Lung microvascular endothelial cell (primary cell): ENCODE measurements at regions not wholly inside any gene's neighbourhood (a gene's known extent, or its start where the extent isn't known, plus 50 kb on each side); places are given as distances from the start of the nearest gene placed in this dataset.
A peak's percentile ranks its signal among the peaks of the same experiment; 100 is the strongest.

Experiments
- DNase-seq, 2 donors: peaks; one replicate each; pipeline versions ENCODE4 v3.0.0 to v3.0.0-alpha.2; 2010; ENCODE audit warnings: low read depth in 2 of 2

DNA sequence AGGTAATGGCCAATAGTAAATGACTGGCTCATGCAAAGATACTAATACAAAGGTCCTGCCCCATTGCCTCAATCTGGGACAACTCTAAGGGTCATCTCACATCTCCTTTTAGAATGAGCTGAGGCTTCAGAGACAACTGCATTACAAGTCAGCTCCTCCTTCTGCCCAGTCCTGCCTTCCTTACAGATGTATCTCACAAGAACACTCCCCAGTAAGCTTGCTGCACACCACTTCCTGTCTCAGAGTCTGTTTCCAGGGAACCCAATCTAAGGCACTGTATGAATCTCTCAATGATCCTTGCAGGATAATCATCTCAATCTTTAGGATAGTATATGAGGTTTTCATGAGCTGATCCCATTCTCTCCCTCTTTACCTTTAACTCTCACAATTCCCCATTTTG lies 57.8 kb upstream of the ZDHHC17 start:
- DNase-seq, result peak in 1 of 2 donors; percentile 33

- DNase-seq, result no peak
These were observed 57.2 kb upstream of the ZDHHC17 start for GRCh38 chr12:76706761-76707160.

DNA sequence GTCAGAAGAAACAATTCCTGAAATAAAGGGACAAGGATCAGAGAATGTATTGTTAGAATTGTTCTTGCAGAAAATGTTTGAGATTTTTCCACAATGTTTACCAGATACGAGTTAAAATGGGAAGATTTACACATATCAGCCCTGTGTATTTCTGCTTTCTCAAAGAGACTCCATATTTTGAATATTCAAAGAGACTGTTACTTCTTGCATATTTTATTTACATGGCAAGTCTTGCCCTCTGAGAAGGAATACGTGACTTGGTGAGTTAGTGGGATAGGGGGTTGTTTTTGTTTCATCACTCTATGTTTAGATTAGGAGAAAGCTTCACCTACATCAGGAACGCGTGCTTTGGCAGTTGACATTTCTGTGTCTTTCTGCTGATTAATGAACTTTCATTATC lies 56.1 kb upstream of the ZDHHC17 start:
- no peak for DNase-seq

- peak in 1 of 2 donors; percentile 12 for DNase-seq
These were observed 55.6 kb upstream of the ZDHHC17 start for GRCh38 chr12:76708296-76708695.

- DNase-seq, result no peak
These were observed 52.7 kb upstream of the ZDHHC17 start for GRCh38 chr12:76711241-76711640.

GRCh38 chr12:76713130-76713529 lies 50.8 kb upstream of the ZDHHC17 start:
- peak; percentile 21 to 66 for DNase-seq

GRCh38 chr12:76713986-76714385 lies 49.9 kb upstream of the ZDHHC17 start:
- no peak for DNase-seq
